ENCODE measurements at regions not wholly inside any gene's neighbourhood (a gene's known extent, or its start where the extent isn't known, plus 50 kb on each side); places are given as distances from the start of the nearest gene placed in this dataset.

GRCh38 chr6:84910906-84911607, 146.7 kb upstream of the TBX18 start:
- no peak for TF ChIP-seq HDGF (IDR thresholded peaks at IDR 0.05; ENCODE audit: borderline replicate concordance)
- no peak for TF ChIP-seq L3MBTL2 (conservative IDR thresholded peaks at IDR 0.05)
- no peak for TF ChIP-seq SUZ12 (IDR thresholded peaks at IDR 0.05)
- no peak for TF ChIP-seq BHLHE40 (IDR thresholded peaks at IDR 0.05; ENCODE audit: borderline replicate concordance)
- TF ChIP-seq ZNF384 (IDR thresholded peaks at IDR 0.05), result no peak
- no peak for TF ChIP-seq PKNOX1 (IDR thresholded peaks at IDR 0.05)
- TF ChIP-seq SP1 (IDR thresholded peaks at IDR 0.05), result no peak
- TF ChIP-seq LEF1 (IDR thresholded peaks at IDR 0.05; ENCODE audit: borderline replicate concordance), result no peak
- TF ChIP-seq CTBP1 (IDR thresholded peaks at IDR 0.05; ENCODE audit: borderline replicate concordance), result no peak
- no peak for TF ChIP-seq FOXA1 (IDR thresholded peaks at IDR 0.05)
- POLR2A ChIA-PET, result interaction anchor here (0.8 kb wide), 1 partner anchor 24 kb away, joined by 3 read pairs; no protein-coding TSS in a partner anchor
- DNase-seq (ENCODE audit: extremely low spot score), result no peak
- CTCF ChIA-PET, result no interaction called here

- no peak for TF ChIP-seq ARNT (IDR thresholded peaks at IDR 0.05)
- TF ChIP-seq PKNOX1 (IDR thresholded peaks at IDR 0.05), result no peak
- TF ChIP-seq ZNF384 (IDR thresholded peaks at IDR 0.05), result no peak
- no peak for TF ChIP-seq CTBP1 (IDR thresholded peaks at IDR 0.05; ENCODE audit: borderline replicate concordance)
- no peak for TF ChIP-seq ELF4 (IDR thresholded peaks at IDR 0.05)
- TF ChIP-seq L3MBTL2 (conservative IDR thresholded peaks at IDR 0.05), result no peak
- TF ChIP-seq FOXM1 (IDR thresholded peaks at IDR 0.05; ENCODE audit: borderline replicate concordance), result no peak
- TF ChIP-seq HDGF (IDR thresholded peaks at IDR 0.05; ENCODE audit: borderline replicate concordance), result no peak
- no peak for TF ChIP-seq FOXK2 (IDR thresholded peaks at IDR 0.05)
- no peak for DNase-seq (ENCODE audit: extremely low spot score)
- ChIA-PET CTCF (no interaction called here), POLR2A (no interaction called here)
Measured at GRCh38 chr6:84908304-84908904, 144.0 kb upstream of the TBX18 start.

DNA sequence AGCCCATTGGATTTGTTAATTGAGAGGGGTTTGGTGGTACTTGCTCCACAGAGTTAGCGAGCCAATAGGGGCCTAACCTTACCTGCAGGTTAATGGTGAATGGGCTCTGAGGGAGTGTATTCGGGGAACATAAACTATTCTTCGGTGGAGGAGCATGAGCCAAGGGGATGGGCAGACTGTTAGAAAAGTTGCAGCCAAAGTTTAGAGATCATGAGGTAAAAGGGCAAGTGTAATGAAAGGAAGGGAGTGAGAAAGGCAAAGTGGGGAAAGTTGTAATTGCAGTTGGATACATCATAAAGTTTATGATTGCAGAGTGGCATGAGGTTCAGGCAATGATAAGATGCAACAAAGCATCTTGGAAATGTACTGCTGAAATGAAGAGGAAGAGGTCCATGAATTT, 142.1 kb upstream of the TBX18 start:
- ChIA-PET POLR2A (no interaction called here), CTCF (no interaction called here)
- no peak for TF ChIP-seq NFRKB (IDR thresholded peaks at IDR 0.05)
- no peak for TF ChIP-seq FOXK2 (IDR thresholded peaks at IDR 0.05)
- no peak for TF ChIP-seq ELF4 (IDR thresholded peaks at IDR 0.05)
- no peak for TF ChIP-seq TARDBP (IDR thresholded peaks at IDR 0.05)
- no peak for TF ChIP-seq BHLHE40 (IDR thresholded peaks at IDR 0.05; ENCODE audit: borderline replicate concordance)
- TF ChIP-seq FOXA1 (IDR thresholded peaks at IDR 0.05), result no peak
- TF ChIP-seq PKNOX1 (IDR thresholded peaks at IDR 0.05), result no peak
- no peak for TF ChIP-seq LEF1 (IDR thresholded peaks at IDR 0.05; ENCODE audit: borderline replicate concordance)
- no peak for TF ChIP-seq HDGF (IDR thresholded peaks at IDR 0.05; ENCODE audit: borderline replicate concordance)
- no peak for TF ChIP-seq CTBP1 (IDR thresholded peaks at IDR 0.05; ENCODE audit: borderline replicate concordance)
- TF ChIP-seq L3MBTL2 (conservative IDR thresholded peaks at IDR 0.05), result no peak
- no peak for TF ChIP-seq SP1 (IDR thresholded peaks at IDR 0.05)
- DNase-seq (ENCODE audit: extremely low spot score), result no peak

GRCh38 chr6:84905823-84906222, 141.4 kb upstream of the TBX18 start:
- no peak for DNase-seq (ENCODE audit: extremely low spot score)
- ChIA-PET CTCF (no interaction called here), POLR2A (no interaction called here)
- TF ChIP-seq LEF1 (IDR thresholded peaks at IDR 0.05; ENCODE audit: borderline replicate concordance) (no peak), ARNT (IDR thresholded peaks at IDR 0.05) (no peak), SP1 (IDR thresholded peaks at IDR 0.05) (no peak), FOXK2 (IDR thresholded peaks at IDR 0.05) (no peak), ZNF384 (IDR thresholded peaks at IDR 0.05) (no peak), ELF4 (IDR thresholded peaks at IDR 0.05) (no peak), CTBP1 (IDR thresholded peaks at IDR 0.05; ENCODE audit: borderline replicate concordance) (no peak), NFRKB (IDR thresholded peaks at IDR 0.05) (no peak), BHLHE40 (IDR thresholded peaks at IDR 0.05; ENCODE audit: borderline replicate concordance) (no peak), PKNOX1 (IDR thresholded peaks at IDR 0.05) (no peak), SUZ12 (IDR thresholded peaks at IDR 0.05) (no peak), L3MBTL2 (conservative IDR thresholded peaks at IDR 0.05) (no peak), FOXA1 (IDR thresholded peaks at IDR 0.05) (no peak), FOXM1 (IDR thresholded peaks at IDR 0.05; ENCODE audit: borderline replicate concordance) (no peak), TARDBP (IDR thresholded peaks at IDR 0.05) (no peak)

- POLR2A ChIA-PET, result no interaction called here
- CTCF ChIA-PET, result no interaction called here
- DNase-seq (ENCODE audit: extremely low spot score), result no peak
- TF ChIP-seq LEF1 (IDR thresholded peaks at IDR 0.05; ENCODE audit: borderline replicate concordance) (no peak), ZNF384 (IDR thresholded peaks at IDR 0.05) (no peak), FOXK2 (IDR thresholded peaks at IDR 0.05) (no peak), SP1 (IDR thresholded peaks at IDR 0.05) (no peak), CTBP1 (IDR thresholded peaks at IDR 0.05; ENCODE audit: borderline replicate concordance) (no peak), HDGF (IDR thresholded peaks at IDR 0.05; ENCODE audit: borderline replicate concordance) (no peak), FOXA1 (IDR thresholded peaks at IDR 0.05) (no peak), FOXM1 (IDR thresholded peaks at IDR 0.05; ENCODE audit: borderline replicate concordance) (no peak)
Measured at GRCh38 chr6:84902354-84902928, 138.0 kb upstream of the TBX18 start.

Data from HEK293T (cell line).